Ovary (tissue), 7 donors: ENCODE measurements at regions not wholly inside any gene's neighbourhood (a gene's known extent, or its start where the extent isn't known, plus 50 kb on each side); places are given as distances from the start of the nearest gene placed in this dataset.

Experiments
- DNase-seq, 5 donors: peaks; one replicate each; pipeline ENCODE4 v3.0.0-alpha.2; 2019 to 2020
- H3K27ac ChIP-seq, 2 donors: fragments of 200-600 bp; one replicate each; pipeline versions ENCODE4 v1.5.1 to v1.8.0; 2019 to 2022
- H3K27me3 ChIP-seq: fragments of 200-600 bp; one replicate; pipeline ENCODE4 v1.8.0; 2022
- H3K36me3 ChIP-seq: fragments of 200-600 bp; sonication (generic); one replicate; pipeline ENCODE4 v1.5.1; 2019
- H3K4me1 ChIP-seq: one replicate; pipeline ENCODE4 v1.8.1; 2013; ENCODE audit warnings: mild to moderate bottlenecking, moderate library complexity; ENCODE audit not compliant: insufficient read depth
- H3K4me3 ChIP-seq: fragments of 200-600 bp; sonication (generic); one replicate; pipeline ENCODE4 v1.5.1; 2017
- H3K9me3 ChIP-seq, 2 donors: fragments of 200-600 bp in 1 of 2; sonication (generic) in 1 of 2; one replicate each; pipeline versions ENCODE4 v1.5.1 to v1.8.1; 2013 to 2019; ENCODE audit warnings: mild to moderate bottlenecking in 1 of 2, moderate library complexity in 1 of 2
- EP300 ChIP-seq: sonication (generic); formaldehyde crosslinking; IDR thresholded peaks from one replicate; pipeline ENCODE4 v1.6.1; 2017; ENCODE audit warnings: antibody characterized with exemption
- POLR2A ChIP-seq: fragments of 450-650 bp; IDR thresholded peaks from one replicate; pipeline ENCODE4 v1.6.1; 2017; ENCODE audit warnings: antibody characterized with exemption, mild to moderate bottlenecking, moderate library complexity
- WGBS, 3 donors: extraction: QIAGEN DNeasy Blood & Tissue Kit in 1 of 3; methylation state at CpG; one replicate each; pipeline versions ENCODE4 v1.1.5 to v1.1.7; 2013 to 2017; 5-methylcytosine and 5-hydroxymethylcytosine counted together
- intact Hi-C, 4 donors: fragments of 100-400 bp; cut with DNase I; formaldehyde crosslinking; loops; one replicate each; pipeline versions ENCODE4 v1.11.0 to v1.15.1; 2022 to 2023
- TF ChIP-seq, protein P1 (sequence below), 3 donors: fragments of 450-650 bp in 2 of 3; fragments of 200-600 bp in 1 of 3; IDR thresholded peaks; one replicate each; pipeline versions ENCODE4 v1.5.1 to v1.8.0; 2016 to 2022; ENCODE audit warnings: antibody characterized with exemption in 3 of 3, mild to moderate bottlenecking in 1 of 3
- donor health status: DM: no; HTN: no; CAD: no; lungs with moderate emphysema.
- donor health status: DM: no; HTN: no; CAD: no.
- donor health status: Bipolar disorder and iron deficiency.
- donor health status: DM: no; HTN: no; CAD: no.
- donor health status: DM: yes; HTN: yes; CAD: no.

DNA sequence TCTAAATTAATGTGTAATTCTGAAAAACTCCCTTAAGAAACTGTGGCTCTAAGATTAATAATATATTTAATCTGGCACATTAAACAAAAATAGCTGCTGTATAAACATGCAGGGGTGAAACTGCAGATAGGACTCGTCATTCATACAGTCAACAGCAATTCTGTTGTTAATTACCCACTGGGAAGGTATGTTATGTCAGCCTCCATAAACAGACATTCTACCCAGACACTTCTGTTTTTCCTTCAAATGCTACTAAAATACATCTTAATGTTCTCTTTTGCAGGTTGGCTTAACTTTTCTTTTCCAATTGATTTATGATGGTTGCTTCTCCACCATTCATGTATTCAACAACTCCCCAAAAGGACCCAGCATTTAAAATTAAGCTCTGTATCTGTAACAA lies 165.6 kb downstream of the SIPA1L2 start:
- Histone ChIP-seq H3K4me3 (no peak overlapping the region), H3K27me3 (no peaks in the 10 kb centered on the region), H3K36me3 (no peaks in the 10 kb centered on the region), H3K27ac (no peak overlapping the region), H3K4me1 (no peaks in the 10 kb centered on the region), H3K9me3 (no peaks in the 10 kb centered on the region)
- DNase-seq: no peak
- 29 to 57% (median 32%) methylated on average over 1 of the region's 1 CpG for WGBS, 3 donors
- TF ChIP-seq POLR2A (no peak), EP300 (no peak)
- TF ChIP-seq, protein P1, sequence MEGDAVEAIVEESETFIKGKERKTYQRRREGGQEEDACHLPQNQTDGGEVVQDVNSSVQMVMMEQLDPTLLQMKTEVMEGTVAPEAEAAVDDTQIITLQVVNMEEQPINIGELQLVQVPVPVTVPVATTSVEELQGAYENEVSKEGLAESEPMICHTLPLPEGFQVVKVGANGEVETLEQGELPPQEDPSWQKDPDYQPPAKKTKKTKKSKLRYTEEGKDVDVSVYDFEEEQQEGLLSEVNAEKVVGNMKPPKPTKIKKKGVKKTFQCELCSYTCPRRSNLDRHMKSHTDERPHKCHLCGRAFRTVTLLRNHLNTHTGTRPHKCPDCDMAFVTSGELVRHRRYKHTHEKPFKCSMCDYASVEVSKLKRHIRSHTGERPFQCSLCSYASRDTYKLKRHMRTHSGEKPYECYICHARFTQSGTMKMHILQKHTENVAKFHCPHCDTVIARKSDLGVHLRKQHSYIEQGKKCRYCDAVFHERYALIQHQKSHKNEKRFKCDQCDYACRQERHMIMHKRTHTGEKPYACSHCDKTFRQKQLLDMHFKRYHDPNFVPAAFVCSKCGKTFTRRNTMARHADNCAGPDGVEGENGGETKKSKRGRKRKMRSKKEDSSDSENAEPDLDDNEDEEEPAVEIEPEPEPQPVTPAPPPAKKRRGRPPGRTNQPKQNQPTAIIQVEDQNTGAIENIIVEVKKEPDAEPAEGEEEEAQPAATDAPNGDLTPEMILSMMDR (IDR thresholded peaks at IDR 0.05): no peak
- intact Hi-C loops: no loop called here

DNA sequence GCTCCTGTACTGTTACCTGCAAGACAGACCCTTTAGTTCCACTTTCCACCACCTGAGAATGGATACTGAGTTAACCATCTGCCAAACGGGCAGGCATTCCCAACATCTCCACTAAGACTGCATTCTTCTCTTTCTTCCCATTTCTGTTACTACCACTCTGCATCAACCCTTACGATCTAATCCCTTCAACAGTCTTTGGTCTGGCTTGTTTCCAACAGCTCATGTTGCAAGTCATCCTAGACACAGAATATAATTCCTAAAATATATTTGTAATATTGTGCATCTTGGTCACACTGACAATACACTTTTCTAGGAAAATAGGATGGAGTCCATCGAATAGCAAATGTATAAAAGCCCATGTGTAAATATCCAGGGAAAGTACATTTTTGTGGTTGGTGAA lies 166.7 kb downstream of the SIPA1L2 start:
- no peaks in the 10 kb centered on the region for H3K4me1 ChIP-seq
- TF ChIP-seq EP300 (no peak), POLR2A (no peak)
- TF ChIP-seq, protein P1 (IDR thresholded peaks at IDR 0.05): no peak
- H3K27me3 ChIP-seq: no peaks in the 10 kb centered on the region
- DNase-seq: no peak
- intact Hi-C loops: no loop called here
- H3K4me3 ChIP-seq: no peak overlapping the region
- no peaks in the 10 kb centered on the region for H3K36me3 ChIP-seq
- no peaks in the 10 kb centered on the region for H3K9me3 ChIP-seq
- 86 to 89% (median 86%) methylated on average over 3 of the region's 3 CpGs for WGBS, 3 donors
- H3K27ac ChIP-seq: no peak overlapping the region

DNA sequence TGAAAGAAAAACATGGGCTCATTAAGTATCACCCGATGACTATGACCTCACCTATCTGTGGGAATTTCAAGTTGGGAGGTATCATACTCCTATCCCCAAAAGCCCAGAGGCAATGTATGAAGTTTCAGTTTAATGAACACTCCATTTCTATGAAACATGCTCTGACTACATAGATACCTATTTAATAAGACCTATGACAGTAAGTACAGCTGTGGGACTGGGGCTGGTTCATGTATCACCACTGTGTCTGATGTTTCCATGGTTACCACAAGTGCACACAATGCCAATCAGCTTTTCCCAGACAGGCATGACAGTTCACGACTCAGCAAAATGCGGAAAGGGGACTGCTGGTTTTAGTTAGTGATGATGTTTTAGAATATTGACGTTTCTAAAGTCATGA lies 167.7 kb downstream of the SIPA1L2 start:
- H3K27ac ChIP-seq: no peak overlapping the region
- WGBS, 3 donors: 87 to 90% (median 90%) methylated on average over 4 of the region's 4 CpGs
- TF ChIP-seq POLR2A: no peak
- no peak for TF ChIP-seq EP300
- TF ChIP-seq, protein P1 (IDR thresholded peaks at IDR 0.05): no peak
- H3K4me3 ChIP-seq: no peak overlapping the region
- intact Hi-C loops: no loop called here
- H3K4me1 ChIP-seq: no peaks in the 10 kb centered on the region
- H3K9me3 ChIP-seq: no peaks in the 10 kb centered on the region
- no peak for DNase-seq
- no peaks in the 10 kb centered on the region for H3K36me3 ChIP-seq
- H3K27me3 ChIP-seq: no peaks in the 10 kb centered on the region

DNA sequence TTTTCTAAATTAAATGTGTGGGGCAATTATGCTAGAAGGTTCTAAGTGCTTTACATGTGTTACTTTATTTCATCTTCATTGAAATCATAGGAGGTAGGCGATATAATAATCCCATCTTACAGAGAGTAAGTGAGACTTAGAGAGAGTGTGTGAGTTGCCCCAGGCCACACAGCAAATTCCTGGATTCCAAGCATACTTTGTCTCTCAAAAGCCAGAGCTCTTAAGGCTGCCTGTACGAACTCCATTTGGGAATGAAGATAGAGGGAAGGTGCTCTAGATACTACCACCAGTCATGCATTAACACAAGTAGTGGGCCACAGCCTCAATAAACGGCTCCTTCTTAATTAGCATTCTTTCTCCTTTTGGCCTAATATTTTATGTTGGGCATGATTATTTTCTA lies 170.1 kb downstream of the SIPA1L2 start:
- Histone ChIP-seq H3K4me3 (no peak overlapping the region), H3K36me3 (no peaks in the 10 kb centered on the region), H3K9me3 (no peaks in the 10 kb centered on the region), H3K27me3 (no peaks in the 10 kb centered on the region), H3K27ac (no peak overlapping the region), H3K4me1 (no peaks in the 10 kb centered on the region)
- intact Hi-C loops: no loop called here
- no peak for DNase-seq
- TF ChIP-seq POLR2A (no peak), EP300 (no peak)
- TF ChIP-seq, protein P1 (IDR thresholded peaks at IDR 0.05): no peak
- WGBS, 3 donors: 51 to 85% (median 77%) methylated on average over 3 of the region's 3 CpGs

DNA sequence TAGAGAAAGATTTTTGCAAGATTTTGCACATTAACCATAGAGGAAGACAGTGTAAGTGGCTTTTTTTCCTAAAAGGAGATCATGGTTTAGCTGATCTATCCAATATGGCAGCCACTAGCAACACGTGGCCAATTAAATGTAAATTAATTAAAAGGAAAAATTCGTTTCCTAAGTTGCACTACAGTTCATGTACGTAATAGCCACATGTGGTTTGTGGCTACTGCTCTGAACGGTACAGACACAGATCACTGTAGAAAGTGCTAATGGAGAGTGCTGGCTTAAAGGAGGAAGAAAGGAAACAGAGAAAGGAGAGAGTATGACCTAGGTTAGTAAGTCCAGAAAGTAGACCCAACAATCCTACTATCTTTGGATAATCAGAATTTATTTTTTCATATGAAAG lies 170.8 kb downstream of the SIPA1L2 start:
- H3K9me3 ChIP-seq: no peaks in the 10 kb centered on the region
- no peak for DNase-seq
- H3K27me3 ChIP-seq: no peaks in the 10 kb centered on the region
- intact Hi-C loops: no loop called here
- H3K36me3 ChIP-seq: no peaks in the 10 kb centered on the region
- 80 to 85% (median 83%) methylated on average over 4 of the region's 4 CpGs for WGBS, 3 donors
- H3K4me3 ChIP-seq: no peak overlapping the region
- H3K27ac ChIP-seq: no peak overlapping the region
- no peak for TF ChIP-seq POLR2A
- no peak for TF ChIP-seq EP300
- TF ChIP-seq, protein P1 (IDR thresholded peaks at IDR 0.05): no peak
- no peaks in the 10 kb centered on the region for H3K4me1 ChIP-seq
